ENCODE measurements at regions not wholly inside any gene's neighbourhood (a gene's known extent, or its start where the extent isn't known, plus 50 kb on each side); places are given as distances from the start of the nearest gene placed in this dataset.

DNA sequence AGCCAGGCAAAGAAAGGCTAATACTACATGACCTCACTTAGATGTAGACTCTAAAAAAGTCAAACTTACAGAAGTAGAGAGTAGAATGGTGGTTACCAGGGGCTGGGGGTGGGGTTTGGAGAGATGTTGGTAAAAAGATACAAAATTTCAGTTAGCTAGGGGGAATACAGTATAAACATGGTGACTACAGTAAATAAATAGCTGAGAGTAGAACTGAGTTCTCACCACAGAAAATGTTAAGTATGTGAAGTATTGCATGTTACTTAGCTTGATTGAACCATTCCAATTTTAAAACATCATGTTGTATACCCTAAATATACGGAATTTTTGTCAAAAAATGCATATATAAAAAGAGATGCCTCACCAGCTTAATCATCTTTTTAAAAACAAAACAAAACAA, 67.5 kb upstream of the DOCK9 start:
- Histone ChIP-seq H3K4me2 (ENCODE audit: low read depth, low read length) (no peak overlapping the region), H3K4me1 (ENCODE audit: insufficient read depth, low read length) (no peaks in the 10 kb centered on the region), H3K4me3 (replicated peaks in 1 of 3; ENCODE audit: insufficient read depth in 1 of 3, low read depth in 2 of 3, low read length in 3 of 3) (no peak overlapping the region), H2AFZ (ENCODE audit: low read length) (no peak overlapping the region), H3K27me3 (ENCODE audit: control insufficient read depth in 1 of 2, insufficient read depth in 2 of 2, low read length in 2 of 2) (no peaks in the 10 kb centered on the region), H3K9ac (ENCODE audit: insufficient read depth, low read depth, low read length) (no peak overlapping the region), H3K9me3 (ENCODE audit: low read length) (no peaks in the 10 kb centered on the region), H3K27ac (ENCODE audit: extremely low read length, insufficient read depth, low read length) (no peak overlapping the region), H3K36me3 (replicated peaks in 1 of 2; ENCODE audit: control insufficient read depth in 1 of 2, insufficient read depth in 2 of 2, low read length in 2 of 2) (no peaks in the 10 kb centered on the region), H4K20me1 (ENCODE audit: insufficient read depth, low read length) (no peaks in the 10 kb centered on the region), H3K79me2 (ENCODE audit: insufficient read depth, low read length) (no peaks in the 10 kb centered on the region)
- BruUV-seq (replicated peaks) = no TSS peak
- TF ChIP-seq ZNF614 (CRISPR knock-in tag; IDR thresholded peaks at IDR 0.05; ENCODE audit: borderline replicate concordance) = no peak
- no peak for TF ChIP-seq SP1 (IDR thresholded peaks at IDR 0.05)
- no peak for TF ChIP-seq SP1 (CRISPR knock-in tag; IDR thresholded peaks at IDR 0.05)
- no peak for TF ChIP-seq SP2 (CRISPR knock-in tag; IDR thresholded peaks at IDR 0.05)
- no peak for TF ChIP-seq KDM6A (CRISPR knock-in tag; IDR thresholded peaks at IDR 0.05; ENCODE audit: low read depth)
- TF ChIP-seq ZKSCAN1 (IDR thresholded peaks at IDR 0.05; ENCODE audit: low read length) = no peak
- no peak for TF ChIP-seq ZNF530 (CRISPR knock-in tag; IDR thresholded peaks at IDR 0.05; ENCODE audit: low read depth)
- TF ChIP-seq, protein P1, sequence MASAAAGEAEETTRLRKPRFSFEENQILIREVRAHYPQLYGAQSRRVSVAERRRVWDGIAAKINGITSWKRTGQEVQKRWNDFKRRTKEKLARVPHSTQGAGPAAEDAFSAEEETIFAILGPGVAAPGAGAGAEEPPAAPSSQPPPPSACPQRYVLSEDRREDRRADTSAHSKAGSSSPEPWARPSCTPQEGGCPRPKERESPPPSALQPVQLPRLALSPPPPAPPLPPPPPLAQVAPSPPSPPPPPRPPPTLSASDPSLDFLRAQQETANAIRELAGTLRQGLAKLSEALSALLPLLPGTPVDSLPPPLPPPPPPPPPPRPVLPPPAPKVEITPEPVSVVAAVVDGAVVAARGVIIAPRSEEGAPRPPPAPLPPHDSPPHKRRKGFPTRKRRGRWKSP (CRISPR knock-in tag; IDR thresholded peaks at IDR 0.05) = no peak
- TF ChIP-seq TCF12 (IDR thresholded peaks at IDR 0.05) = no peak
- TF ChIP-seq TCF12 (CRISPR knock-in tag; IDR thresholded peaks at IDR 0.05) = no peak
- no peak for TF ChIP-seq GZF1 (CRISPR knock-in tag; IDR thresholded peaks at IDR 0.05)
- TF ChIP-seq ZNF572 (CRISPR knock-in tag; IDR thresholded peaks at IDR 0.05) = no peak
- no peak for TF ChIP-seq MZF1 (CRISPR knock-in tag; IDR thresholded peaks at IDR 0.05; ENCODE audit: borderline replicate concordance)
- TF ChIP-seq, protein P2, sequence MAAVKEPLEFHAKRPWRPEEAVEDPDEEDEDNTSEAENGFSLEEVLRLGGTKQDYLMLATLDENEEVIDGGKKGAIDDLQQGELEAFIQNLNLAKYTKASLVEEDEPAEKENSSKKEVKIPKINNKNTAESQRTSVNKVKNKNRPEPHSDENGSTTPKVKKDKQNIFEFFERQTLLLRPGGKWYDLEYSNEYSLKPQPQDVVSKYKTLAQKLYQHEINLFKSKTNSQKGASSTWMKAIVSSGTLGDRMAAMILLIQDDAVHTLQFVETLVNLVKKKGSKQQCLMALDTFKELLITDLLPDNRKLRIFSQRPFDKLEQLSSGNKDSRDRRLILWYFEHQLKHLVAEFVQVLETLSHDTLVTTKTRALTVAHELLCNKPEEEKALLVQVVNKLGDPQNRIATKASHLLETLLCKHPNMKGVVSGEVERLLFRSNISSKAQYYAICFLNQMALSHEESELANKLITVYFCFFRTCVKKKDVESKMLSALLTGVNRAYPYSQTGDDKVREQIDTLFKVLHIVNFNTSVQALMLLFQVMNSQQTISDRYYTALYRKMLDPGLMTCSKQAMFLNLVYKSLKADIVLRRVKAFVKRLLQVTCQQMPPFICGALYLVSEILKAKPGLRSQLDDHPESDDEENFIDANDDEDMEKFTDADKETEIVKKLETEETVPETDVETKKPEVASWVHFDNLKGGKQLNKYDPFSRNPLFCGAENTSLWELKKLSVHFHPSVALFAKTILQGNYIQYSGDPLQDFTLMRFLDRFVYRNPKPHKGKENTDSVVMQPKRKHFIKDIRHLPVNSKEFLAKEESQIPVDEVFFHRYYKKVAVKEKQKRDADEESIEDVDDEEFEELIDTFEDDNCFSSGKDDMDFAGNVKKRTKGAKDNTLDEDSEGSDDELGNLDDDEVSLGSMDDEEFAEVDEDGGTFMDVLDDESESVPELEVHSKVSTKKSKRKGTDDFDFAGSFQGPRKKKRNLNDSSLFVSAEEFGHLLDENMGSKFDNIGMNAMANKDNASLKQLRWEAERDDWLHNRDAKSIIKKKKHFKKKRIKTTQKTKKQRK (IDR thresholded peaks at IDR 0.05; ENCODE audit: low read length) = no peak
- CTCF ChIA-PET (ENCODE audit: low intra/inter-chr PET ratio, low total read pairs) = no interaction called here
- POLR2A ChIA-PET = no interaction called here
- WGBS (ENCODE audit: low lambda C conversion rate) = 9% methylated on average over 1 of the region's 1 CpG
- intact Hi-C loops (cut with micrococcal nuclease; ENCODE audit: unreplicated experiment) (no loop called here), in situ Hi-C loops (cut with HindIII; ENCODE audit: extremely low pct_ligation_motif_present, low pct_unique_long_range_greater_than_20kb) (no loop called here)
- FAIRE-seq = no peak
- DNase-seq (ENCODE audit: low spot score) = no peak
- no peak for ATAC-seq

Data from HepG2 (cell line).